Dermis microvascular lymphatic vessel endothelial cell (primary cell): ENCODE measurements at regions not wholly inside any gene's neighbourhood (a gene's known extent, or its start where the extent isn't known, plus 50 kb on each side); places are given as distances from the start of the nearest gene placed in this dataset.

Source experiments
- DNase-seq, 2 donors: peaks; one replicate each; pipeline versions ENCODE4 v3.0.0 to v3.0.0-alpha.2; 2010; ENCODE audit warnings: low read depth in 2 of 2

GRCh38 chr13:110826861-110827672 is 87.8 kb downstream of the ANKRD10 start:
- no peak for DNase-seq
